H1 (cell line): ENCODE measurements at regions not wholly inside any gene's neighbourhood (a gene's known extent, or its start where the extent isn't known, plus 50 kb on each side); places are given as distances from the start of the nearest gene placed in this dataset.

Experiments used
- CTCF ChIA-PET: fragments of 300-600 bp; sonication (Branson Sonifier 250); formaldehyde crosslinking; loops from one replicate; lab custom pipeline; 2021; ENCODE audit not compliant: partially characterized antibody; lab: Charles Lee
- POLR2A ChIA-PET: fragments of 300-600 bp; sonication (Branson Sonifier 250); formaldehyde crosslinking; loops from one replicate; lab custom pipeline; 2021; ENCODE audit warnings: inconsistent platforms; ENCODE audit not compliant: partially characterized antibody; lab: Charles Lee
- DNase-seq, 2 experiments: peaks; one replicate each; pipeline versions ENCODE4 v3.0.0 to v3.0.0-alpha.2; 2010 to 2022; ENCODE audit warnings: low spot score in 2 of 2, low read depth in 1 of 2, mixed read lengths in 1 of 2
- FAIRE-seq: peaks from 2 replicates; lab custom pipeline; 2011; peaks lifted over from hg19 to GRCh38; lab: Jason Lieb, UNC
- H2AFZ ChIP-seq: 2 replicates; pipeline ENCODE4 v1.8.1; 2012; ENCODE audit warnings: low read length, inconsistent platforms
- H2AK5ac ChIP-seq: 2 replicates; pipeline ENCODE4 v1.6.1; 2013; ENCODE audit warnings: low read depth, low read length
- H2BK120ac ChIP-seq: replicated peaks from 2 replicates; pipeline ENCODE3; 2013; ENCODE audit warnings: low read depth, low read length, inconsistent platforms
- H2BK12ac ChIP-seq: 2 replicates; pipeline ENCODE4 v1.6.1; 2013; ENCODE audit warnings: low read depth, low read length
- H2BK15ac ChIP-seq: 2 replicates; pipeline ENCODE4 v1.6.1; 2013; ENCODE audit warnings: low read length
- H2BK20ac ChIP-seq: 2 replicates; pipeline ENCODE4 v1.6.1; 2013; ENCODE audit warnings: low read length
- H2BK5ac ChIP-seq: 2 replicates; pipeline ENCODE4 v1.6.1; 2013; ENCODE audit warnings: low read depth, low read length
- H3K14ac ChIP-seq: 2 replicates; pipeline ENCODE4 v1.6.1; 2013; ENCODE audit warnings: inconsistent platforms; ENCODE audit not compliant: insufficient read length
- H3K18ac ChIP-seq: 2 replicates; pipeline ENCODE4 v1.6.1; 2013; ENCODE audit warnings: low read length; ENCODE audit errors: extremely low read depth
- H3K23ac ChIP-seq: 2 replicates; pipeline ENCODE4 v1.6.1; 2013; ENCODE audit warnings: inconsistent platforms; ENCODE audit not compliant: insufficient read length
- H3K23me2 ChIP-seq: 2 replicates; pipeline ENCODE4 v1.6.1; 2013; ENCODE audit warnings: low read depth, low read length
- H3K27ac ChIP-seq: 2 replicates; pipeline ENCODE4 v1.6.1; 2011; ENCODE audit warnings: low read depth, low read length, inconsistent platforms
- H3K27me3 ChIP-seq, 4 experiments: replicated peaks in 1 of 4; 1 replicate in 1 of 4; 2 replicates in 3 of 4; pipeline versions ENCODE4 v1.6.1 to v1.8.1; 2011 to 2013; ENCODE audit warnings: low read length in 3 of 4, mild to moderate bottlenecking in 3 of 4, inconsistent platforms in 2 of 4, mixed read lengths in 2 of 4, moderate library complexity in 1 of 4; ENCODE audit not compliant: control insufficient read depth in 3 of 4, insufficient read depth in 3 of 4; ENCODE audit errors: extremely low read depth in 1 of 4
- H3K36me3 ChIP-seq, 4 experiments: 2 replicates each; pipeline versions ENCODE4 v1.6.1 to v1.8.1; 2011 to 2013; ENCODE audit warnings: mild to moderate bottlenecking in 4 of 4, low read length in 3 of 4, moderate library complexity in 2 of 4, control low read depth in 1 of 4, inconsistent platforms in 1 of 4; ENCODE audit not compliant: insufficient read depth in 4 of 4, control insufficient read depth in 2 of 4
- H3K4ac ChIP-seq: replicated peaks from 2 replicates; pipeline ENCODE3; 2013; ENCODE audit warnings: low read length, low read depth, mixed read lengths, inconsistent platforms; ENCODE audit not compliant: insufficient read length
- H3K4me1 ChIP-seq, 4 experiments: replicated peaks in 1 of 4; 1 replicate in 1 of 4; 2 replicates in 3 of 4; pipeline versions ENCODE4 v1.6.1 to v1.8.1; 2011 to 2013; ENCODE audit warnings: low read length in 3 of 4, inconsistent platforms in 2 of 4, mixed read lengths in 1 of 4; ENCODE audit not compliant: insufficient read depth in 4 of 4, control insufficient read depth in 3 of 4
- H3K4me2 ChIP-seq, 2 experiments: 2 replicates each; pipeline versions ENCODE4 v1.6.1 to v1.8.1; 2011 to 2013; ENCODE audit warnings: low read depth in 2 of 2, low read length in 2 of 2, control low read depth in 1 of 2, inconsistent platforms in 1 of 2, mild to moderate bottlenecking in 1 of 2; ENCODE audit not compliant: insufficient read depth in 1 of 2
- H3K4me3 ChIP-seq, 4 experiments: fragments of 200-600, 300-600 bp in 1 of 4; sonication (generic), shearing (Covaris generic), sonication (Bioruptor Twin) in 1 of 4; 2 replicates each; pipeline versions ENCODE4 v1.5.1 to v1.8.1; 2011 to 2016; ENCODE audit warnings: low read length in 4 of 4, low read depth in 3 of 4, control low read depth in 2 of 4, inconsistent platforms in 2 of 4, mild to moderate bottlenecking in 2 of 4, mixed read lengths in 1 of 4, moderate library complexity in 1 of 4; ENCODE audit not compliant: insufficient read depth in 2 of 4; ENCODE audit errors: extremely low read depth in 1 of 4
- H3K56ac ChIP-seq: replicated peaks from 2 replicates; pipeline ENCODE3; 2013; ENCODE audit warnings: low read depth, mild to moderate bottlenecking, mixed read lengths, low read length, inconsistent platforms; ENCODE audit not compliant: insufficient read length
- H3K79me1 ChIP-seq: 2 replicates; pipeline ENCODE4 v1.6.1; 2013; ENCODE audit warnings: low read depth, low read length, control low read depth
- H3K79me2 ChIP-seq, 2 experiments: 2 replicates each; pipeline versions ENCODE4 v1.6.1 to v1.8.1; 2012 to 2013; ENCODE audit warnings: low read length in 2 of 2, mild to moderate bottlenecking in 2 of 2, inconsistent platforms in 1 of 2; ENCODE audit not compliant: insufficient read depth in 2 of 2, control insufficient read depth in 1 of 2
- H3K9ac ChIP-seq, 4 experiments: replicated peaks in 1 of 4; 1 replicate in 1 of 4; 2 replicates in 3 of 4; pipeline versions ENCODE4 v1.6.1 to v1.8.1; 2011 to 2013; ENCODE audit warnings: low read depth in 3 of 4, low read length in 3 of 4, control low read depth in 2 of 4, mild to moderate bottlenecking in 2 of 4, moderate library complexity in 2 of 4, inconsistent platforms in 1 of 4; ENCODE audit errors: extremely low read depth in 1 of 4
- H3K9me3 ChIP-seq, 2 experiments: 2 replicates each; pipeline versions ENCODE4 v1.6.1 to v1.8.1; 2012 to 2013; ENCODE audit warnings: mild to moderate bottlenecking in 2 of 2, moderate library complexity in 2 of 2, control low read depth in 1 of 2, inconsistent platforms in 1 of 2, low read depth in 1 of 2, low read length in 1 of 2, mixed read lengths in 1 of 2; ENCODE audit not compliant: insufficient read depth in 2 of 2
- H4K20me1 ChIP-seq, 2 experiments: replicated peaks in 1 of 2; 2 replicates each; pipeline versions ENCODE3 to v1.8.1; 2011 to 2013; ENCODE audit warnings: inconsistent platforms in 2 of 2, low read length in 2 of 2, mild to moderate bottlenecking in 1 of 2; ENCODE audit not compliant: insufficient read depth in 2 of 2, control insufficient read depth in 1 of 2
- H4K5ac ChIP-seq: 2 replicates; pipeline ENCODE4 v1.6.1; 2013; ENCODE audit warnings: low read length, low read depth, mixed read lengths, inconsistent platforms; ENCODE audit not compliant: insufficient read length
- H4K8ac ChIP-seq: 2 replicates; pipeline ENCODE4 v1.8.0; 2013; ENCODE audit warnings: mild to moderate bottlenecking, moderate library complexity, low read length, inconsistent platforms; ENCODE audit not compliant: insufficient read depth; ENCODE audit errors: extremely low read depth
- H4K91ac ChIP-seq: replicated peaks from 2 replicates; pipeline ENCODE3; 2013; ENCODE audit warnings: low read length, mixed read lengths, inconsistent platforms; ENCODE audit not compliant: insufficient read length
- CHD2 ChIP-seq: IDR thresholded peaks from 2 replicates; pipeline ENCODE4 v1.6.1; 2012; ENCODE audit warnings: low read length, improper control_type of control experiment
- RAD21 ChIP-seq, 2 experiments: IDR thresholded peaks in 1 of 2; conservative IDR thresholded peaks in 1 of 2; 2 replicates each; pipeline ENCODE4 v1.6.1; 2011; ENCODE audit warnings: low read depth in 2 of 2, low read length in 2 of 2, improper control_type of control experiment in 1 of 2, inconsistent platforms in 1 of 2, mild to moderate bottlenecking in 1 of 2, moderate library complexity in 1 of 2
- WGBS, 2 experiments: shearing (Covaris generic) in 1 of 2; methylation state at CpG; one replicate each; pipeline versions ENCODE4 v1.1.6 to v1.1.7; 2013 to 2015; ENCODE audit warnings: low lambda C conversion rate in 2 of 2, mixed read lengths in 2 of 2, inconsistent platforms in 1 of 2, low coverage in 1 of 2, missing lambda C conversion rate in 1 of 2; ENCODE audit not compliant: insufficient replicate concordance in 2 of 2, insufficient coverage in 1 of 2, insufficient read length in 1 of 2; ENCODE audit errors: extremely low coverage in 1 of 2, missing lambda C conversion rate in 1 of 2; 5-methylcytosine and 5-hydroxymethylcytosine counted together
- TF ChIP-seq, protein P1 (sequence below), 3 experiments: IDR thresholded peaks; 1 replicate in 2 of 3; 2 replicates in 1 of 3; pipeline versions ENCODE4 v1.5.1 to v1.6.1; 2011; ENCODE audit warnings: low read length in 3 of 3, mild to moderate bottlenecking in 3 of 3, inconsistent platforms in 2 of 3, low read depth in 1 of 3, moderate library complexity in 1 of 3; ENCODE audit not compliant: insufficient read depth in 1 of 3; ENCODE audit errors: control extremely low read depth in 1 of 3

DNA sequence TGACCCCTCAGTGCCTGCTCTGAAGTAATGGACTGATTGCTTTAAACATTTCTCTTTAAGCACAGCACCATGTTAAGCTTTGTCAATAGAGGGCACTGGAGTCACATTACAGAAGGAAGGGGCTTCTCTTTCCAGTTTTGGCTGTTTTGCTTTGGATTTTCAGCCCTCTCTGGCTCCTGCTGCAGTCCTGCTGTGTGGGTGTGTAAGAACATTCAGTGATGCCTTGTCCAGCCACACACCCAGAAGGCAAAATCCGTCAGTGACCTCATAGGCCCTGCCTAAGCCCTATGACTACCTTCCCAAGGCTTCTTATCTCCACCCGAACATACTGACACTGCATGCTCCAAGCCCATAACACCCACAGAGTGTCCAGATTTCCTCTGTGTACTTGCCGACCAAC is 215.3 kb upstream of the CTSO start:
- H2AFZ ChIP-seq: no peak overlapping the region
- no peak overlapping the region for H3K27ac ChIP-seq
- FAIRE-seq (peak; percentile 52), DNase-seq (peak; percentile 17 to 46)
- no peak for TF ChIP-seq CHD2
- TF ChIP-seq, protein P1, sequence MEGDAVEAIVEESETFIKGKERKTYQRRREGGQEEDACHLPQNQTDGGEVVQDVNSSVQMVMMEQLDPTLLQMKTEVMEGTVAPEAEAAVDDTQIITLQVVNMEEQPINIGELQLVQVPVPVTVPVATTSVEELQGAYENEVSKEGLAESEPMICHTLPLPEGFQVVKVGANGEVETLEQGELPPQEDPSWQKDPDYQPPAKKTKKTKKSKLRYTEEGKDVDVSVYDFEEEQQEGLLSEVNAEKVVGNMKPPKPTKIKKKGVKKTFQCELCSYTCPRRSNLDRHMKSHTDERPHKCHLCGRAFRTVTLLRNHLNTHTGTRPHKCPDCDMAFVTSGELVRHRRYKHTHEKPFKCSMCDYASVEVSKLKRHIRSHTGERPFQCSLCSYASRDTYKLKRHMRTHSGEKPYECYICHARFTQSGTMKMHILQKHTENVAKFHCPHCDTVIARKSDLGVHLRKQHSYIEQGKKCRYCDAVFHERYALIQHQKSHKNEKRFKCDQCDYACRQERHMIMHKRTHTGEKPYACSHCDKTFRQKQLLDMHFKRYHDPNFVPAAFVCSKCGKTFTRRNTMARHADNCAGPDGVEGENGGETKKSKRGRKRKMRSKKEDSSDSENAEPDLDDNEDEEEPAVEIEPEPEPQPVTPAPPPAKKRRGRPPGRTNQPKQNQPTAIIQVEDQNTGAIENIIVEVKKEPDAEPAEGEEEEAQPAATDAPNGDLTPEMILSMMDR (IDR thresholded peaks at IDR 0.05; ENCODE audit: control extremely low read depth in 1 of 3, insufficient read depth in 1 of 3, low read depth in 1 of 3, low read length in 3 of 3): peak in 2 of 3 experiments; percentile 65 to 76; a peak in 3 of 4 replicates
- TF ChIP-seq RAD21 (IDR thresholded peaks at IDR 0.05 in 1 of 2, conservative IDR thresholded peaks at IDR 0.05 in 1 of 2; ENCODE audit: low read depth in 2 of 2, low read length in 2 of 2): peak; percentile 88 to 91
- H3K36me3 ChIP-seq: no peaks in the 10 kb centered on the region
- no peaks in the 10 kb centered on the region for H3K9me3 ChIP-seq
- WGBS, 2 experiments: 76% methylated on average over 3 of the region's 3 CpGs; no CpG with 5 or more reads in 1 of the 2 experiments
- POLR2A ChIA-PET: no interaction called here
- H3K23me2 ChIP-seq: no peaks in the 10 kb centered on the region
- H3K79me2 ChIP-seq: no peaks in the 10 kb centered on the region
- no peak overlapping the region for H2BK5ac ChIP-seq
- no peak overlapping the region for H2BK15ac ChIP-seq
- H2BK12ac ChIP-seq: peak overlapping the region; percentile 12; the same call in 1 of the 2 replicates
- no peaks in the 10 kb centered on the region for H3K79me1 ChIP-seq
- H3K9ac ChIP-seq: no peak overlapping the region
- H2AK5ac ChIP-seq: no peak overlapping the region
- H3K4me2 ChIP-seq: no peak overlapping the region
- no peak overlapping the region for H3K4ac ChIP-seq
- no peak overlapping the region for H3K23ac ChIP-seq
- no peak overlapping the region for H3K56ac ChIP-seq
- H2BK120ac ChIP-seq: no peak overlapping the region
- no peaks in the 10 kb centered on the region for H3K27me3 ChIP-seq
- H4K8ac ChIP-seq: no peak overlapping the region
- no peak overlapping the region for H4K5ac ChIP-seq
- peaks cover 0 to 2% (median 0%) of the 10 kb centered on the region in 4 experiments; a peak in 1 of 7 replicates for H3K4me1 ChIP-seq
- H3K4me3 ChIP-seq: no peak overlapping the region
- no peak overlapping the region for H2BK20ac ChIP-seq
- H4K20me1 ChIP-seq: no peaks in the 10 kb centered on the region
- H4K91ac ChIP-seq: no peak overlapping the region
- CTCF ChIA-PET: interaction anchor here (0.8 to 3.8 kb wide), 27 partner anchors 9 to 876 kb away, joined by 3 to 21 read pairs (median 4); no protein-coding TSS in a partner anchor
- no peak overlapping the region for H3K18ac ChIP-seq
- H3K14ac ChIP-seq: no peak overlapping the region
